Gastroesophageal sphincter (tissue), 4 donors: ENCODE measurements at regions not wholly inside any gene's neighbourhood (a gene's known extent, or its start where the extent isn't known, plus 50 kb on each side); places are given as distances from the start of the nearest gene placed in this dataset.

Experiments used
- ATAC-seq: fragments of 150-250 bp; one replicate; pipeline ENCODE4 v1.9.1; 2016; ENCODE audit warnings: mild to moderate bottlenecking, moderate library complexity
- H3K27ac ChIP-seq, 4 donors: fragments of 200-600 bp; sonication (generic) in 3 of 4; 1 replicate in 3 of 4; 2 replicates in 1 of 4; pipeline ENCODE4 v1.5.1; 2016 to 2019
- H3K27me3 ChIP-seq: fragments of 200-600 bp; sonication (generic); one replicate; pipeline ENCODE4 v1.5.1; 2019
- H3K36me3 ChIP-seq, 2 donors: fragments of 200-600 bp; sonication (generic); one replicate each; pipeline ENCODE4 v1.5.1; 2019; ENCODE audit warnings: control low read depth in 1 of 2
- H3K4me1 ChIP-seq, 3 donors: fragments of 200-600 bp; sonication (generic); 1 replicate in 2 of 3; 2 replicates in 1 of 3; pipeline ENCODE4 v1.5.1; 2016 to 2019; ENCODE audit warnings: control low read depth in 2 of 3
- H3K4me3 ChIP-seq, 2 donors: fragments of 200-600 bp; sonication (generic); one replicate each; pipeline ENCODE4 v1.5.1; 2019; ENCODE audit warnings: mild to moderate bottlenecking in 1 of 2, moderate library complexity in 1 of 2
- H3K9me3 ChIP-seq, 3 donors: fragments of 200-600 bp; sonication (generic); one replicate each; pipeline ENCODE4 v1.5.1; 2017 to 2019; ENCODE audit warnings: control low read depth in 2 of 3
- EP300 ChIP-seq: sonication (generic); formaldehyde crosslinking; IDR thresholded peaks from one replicate; pipeline ENCODE4 v1.6.1; 2017; ENCODE audit warnings: antibody characterized with exemption, mild to moderate bottlenecking
- POLR2A ChIP-seq, 2 donors: fragments of 450-650 bp; IDR thresholded peaks; one replicate each; pipeline ENCODE4 v1.6.1; 2017; ENCODE audit warnings: antibody characterized with exemption in 2 of 2, mild to moderate bottlenecking in 2 of 2, moderate library complexity in 1 of 2
- POLR2AphosphoS5 ChIP-seq: sonication (generic); formaldehyde crosslinking; IDR thresholded peaks from one replicate; pipeline ENCODE4 v1.6.1; 2017; ENCODE audit warnings: antibody characterized with exemption
- WGBS, 2 donors: methylation state at CpG; one replicate each; pipeline ENCODE4 v1.1.5; 2018; ENCODE audit warnings: low coverage in 1 of 2; 5-methylcytosine and 5-hydroxymethylcytosine counted together
- TF ChIP-seq, protein P1 (sequence below), 4 experiments: fragments of 200-600 bp in 2 of 4; fragments of 450-650 bp in 2 of 4; sonication (generic) in 1 of 4; IDR thresholded peaks; one replicate each; pipeline ENCODE4 v1.5.1; 2017 to 2019; ENCODE audit warnings: antibody characterized with exemption in 4 of 4, mild to moderate bottlenecking in 2 of 4, moderate library complexity in 2 of 4

- H3K4me3 ChIP-seq, result no peak overlapping the region
- TF ChIP-seq POLR2A (IDR thresholded peaks at IDR 0.05) (no peak), POLR2AphosphoS5 (no peak), EP300 (no peak)
- TF ChIP-seq, protein P1, sequence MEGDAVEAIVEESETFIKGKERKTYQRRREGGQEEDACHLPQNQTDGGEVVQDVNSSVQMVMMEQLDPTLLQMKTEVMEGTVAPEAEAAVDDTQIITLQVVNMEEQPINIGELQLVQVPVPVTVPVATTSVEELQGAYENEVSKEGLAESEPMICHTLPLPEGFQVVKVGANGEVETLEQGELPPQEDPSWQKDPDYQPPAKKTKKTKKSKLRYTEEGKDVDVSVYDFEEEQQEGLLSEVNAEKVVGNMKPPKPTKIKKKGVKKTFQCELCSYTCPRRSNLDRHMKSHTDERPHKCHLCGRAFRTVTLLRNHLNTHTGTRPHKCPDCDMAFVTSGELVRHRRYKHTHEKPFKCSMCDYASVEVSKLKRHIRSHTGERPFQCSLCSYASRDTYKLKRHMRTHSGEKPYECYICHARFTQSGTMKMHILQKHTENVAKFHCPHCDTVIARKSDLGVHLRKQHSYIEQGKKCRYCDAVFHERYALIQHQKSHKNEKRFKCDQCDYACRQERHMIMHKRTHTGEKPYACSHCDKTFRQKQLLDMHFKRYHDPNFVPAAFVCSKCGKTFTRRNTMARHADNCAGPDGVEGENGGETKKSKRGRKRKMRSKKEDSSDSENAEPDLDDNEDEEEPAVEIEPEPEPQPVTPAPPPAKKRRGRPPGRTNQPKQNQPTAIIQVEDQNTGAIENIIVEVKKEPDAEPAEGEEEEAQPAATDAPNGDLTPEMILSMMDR (IDR thresholded peaks at IDR 0.05), result no peak
- no peaks in the 10 kb centered on the region for H3K4me1 ChIP-seq
- no peaks in the 10 kb centered on the region for H3K36me3 ChIP-seq
- 85% methylated on average over 8 of the region's 8 CpGs; no CpG with 5 or more reads in 1 of the 2 donors for WGBS, 2 donors
- no peak overlapping the region for H3K27ac ChIP-seq
- H3K27me3 ChIP-seq, result no peaks in the 10 kb centered on the region
- H3K9me3 ChIP-seq, result no peaks in the 10 kb centered on the region
- no peak for ATAC-seq
Observed at GRCh38 chr7:52455571-52455970, 579.9 kb upstream of the POM121L12 start.

GRCh38 chr7:52450816-52451215, 584.6 kb upstream of the POM121L12 start:
- Histone ChIP-seq H3K27ac (no peak overlapping the region), H3K9me3 (no peaks in the 10 kb centered on the region), H3K4me3 (no peak overlapping the region), H3K4me1 (no peaks in the 10 kb centered on the region), H3K36me3 (no peaks in the 10 kb centered on the region), H3K27me3 (no peaks in the 10 kb centered on the region)
- ATAC-seq, result no peak
- WGBS, 2 donors, result 58 to 87% methylated on average over 2 to 3 of the region's 3 CpGs
- TF ChIP-seq EP300 (no peak), POLR2A (IDR thresholded peaks at IDR 0.05) (no peak), POLR2AphosphoS5 (no peak)
- TF ChIP-seq, protein P1 (IDR thresholded peaks at IDR 0.05), result no peak

GRCh38 chr7:52447581-52448180, 587.8 kb upstream of the POM121L12 start:
- Histone ChIP-seq H3K4me3 (no peak overlapping the region), H3K9me3 (no peaks in the 10 kb centered on the region), H3K27ac (no peak overlapping the region), H3K27me3 (no peaks in the 10 kb centered on the region), H3K36me3 (no peaks in the 10 kb centered on the region), H3K4me1 (no peaks in the 10 kb centered on the region)
- no peak for TF ChIP-seq EP300
- TF ChIP-seq POLR2A (IDR thresholded peaks at IDR 0.05), result no peak
- TF ChIP-seq, protein P1 (IDR thresholded peaks at IDR 0.05), result no peak
- no peak for TF ChIP-seq POLR2AphosphoS5
- ATAC-seq, result no peak
- WGBS, 2 donors, result 72 to 100% methylated on average over 1 to 3 of the region's 3 CpGs

DNA sequence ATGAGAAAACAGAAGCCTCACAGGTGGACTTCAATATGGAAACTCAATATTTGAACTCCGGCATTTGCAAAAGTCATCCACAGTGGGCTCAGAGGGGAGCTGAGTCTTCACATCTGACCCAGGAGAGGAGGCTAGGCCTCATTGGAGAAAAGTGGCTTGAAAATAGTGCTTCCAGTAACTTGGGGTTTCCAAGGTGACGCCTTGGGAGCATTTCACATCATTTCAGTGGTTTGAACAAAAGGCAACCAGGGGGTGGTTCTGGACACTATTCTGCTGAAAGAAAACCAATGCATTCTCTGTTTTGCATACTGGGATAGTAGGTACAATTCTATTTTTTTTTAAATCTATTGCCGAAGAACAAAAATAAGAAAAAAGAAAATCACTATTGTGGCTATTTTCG, 599.2 kb upstream of the POM121L12 start:
- ATAC-seq, result no peak
- TF ChIP-seq POLR2AphosphoS5, result no peak
- no peak for TF ChIP-seq EP300
- TF ChIP-seq POLR2A (IDR thresholded peaks at IDR 0.05), result no peak
- TF ChIP-seq, protein P1 (IDR thresholded peaks at IDR 0.05), result no peak
- Histone ChIP-seq H3K27ac (no peak overlapping the region), H3K27me3 (no peaks in the 10 kb centered on the region), H3K4me1 (no peaks in the 10 kb centered on the region), H3K36me3 (no peaks in the 10 kb centered on the region), H3K4me3 (no peak overlapping the region), H3K9me3 (no peaks in the 10 kb centered on the region)
- whole genome bisulfite sequencing, 2 donors, result 90 to 91% methylated on average over 2 to 4 of the region's 4 CpGs

GRCh38 chr7:52431082-52431815, 604.2 kb upstream of the POM121L12 start:
- Histone ChIP-seq H3K27me3 (no peaks in the 10 kb centered on the region), H3K9me3 (no peaks in the 10 kb centered on the region), H3K36me3 (no peaks in the 10 kb centered on the region), H3K4me1 (no peaks in the 10 kb centered on the region), H3K4me3 (no peak overlapping the region), H3K27ac (no peak overlapping the region)
- WGBS, 2 donors, result 86% methylated on average over 6 of the region's 36 CpGs; no CpG with 5 or more reads in 1 of the 2 donors
- ATAC-seq, result no peak
- no peak for TF ChIP-seq POLR2A (IDR thresholded peaks at IDR 0.05)
- TF ChIP-seq POLR2AphosphoS5, result no peak
- TF ChIP-seq, protein P1 (IDR thresholded peaks at IDR 0.05), result no peak
- TF ChIP-seq EP300, result no peak
